ENCODE measurements at regions not wholly inside any gene's neighbourhood (a gene's known extent, or its start where the extent isn't known, plus 50 kb on each side); places are given as distances from the start of the nearest gene placed in this dataset.

- Histone ChIP-seq H3K14ac (replicated peaks; ENCODE audit: low read depth, low read length) (no peak overlapping the region), H4K20me1 (ENCODE audit: insufficient read depth, low read length) (no peaks in the 10 kb centered on the region), H3K56ac (ENCODE audit: extremely low read depth, insufficient read depth, low read length) (no peak overlapping the region), H3K23ac (ENCODE audit: low read depth, low read length) (no peak overlapping the region), H3K27ac (ENCODE audit: insufficient read depth, low read length) (no peak overlapping the region), H3K36me3 (ENCODE audit: control insufficient read depth, insufficient read depth, low read length) (no peaks in the 10 kb centered on the region), H3K4me2 (ENCODE audit: low read depth, low read length) (no peak overlapping the region), H3K9me3 (ENCODE audit: control insufficient read depth, insufficient read depth, low read length) (no peaks in the 10 kb centered on the region), H2BK5ac (ENCODE audit: low read depth, low read length, poor library complexity, severe bottlenecking) (no peak overlapping the region), H4K8ac (ENCODE audit: low read depth in 2 of 2, low read length in 2 of 2) (no peak overlapping the region), H2BK15ac (ENCODE audit: low read depth, low read length) (no peak overlapping the region), H2AK5ac (ENCODE audit: low read depth, low read length) (no peak overlapping the region), H3K4me1 (ENCODE audit: control insufficient read depth, insufficient read depth, low read length) (no peaks in the 10 kb centered on the region), H3K27me3 (ENCODE audit: control insufficient read depth, insufficient read depth, low read length) (no peaks in the 10 kb centered on the region; the same call in 1 of the 2 replicates), H4K5ac (ENCODE audit: low read depth, low read length) (no peak overlapping the region), H3K9ac (ENCODE audit: low read depth, low read length) (no peak overlapping the region), H3K4ac (ENCODE audit: low read depth, low read length) (no peak overlapping the region), H3K9me1 (ENCODE audit: insufficient read depth, low read length) (no peaks in the 10 kb centered on the region), H3K79me1 (ENCODE audit: low read depth in 1 of 2, low read length in 2 of 2) (no peaks in the 10 kb centered on the region), H3K18ac (ENCODE audit: low read depth, low read length) (no peak overlapping the region), H4K91ac (ENCODE audit: insufficient read depth, low read depth, low read length) (no peak overlapping the region), H2AK9ac (replicated peaks; ENCODE audit: low read depth, low read length, poor library complexity) (no peak overlapping the region), H2BK20ac (ENCODE audit: low read depth, low read length) (no peak overlapping the region), H3K4me3 (ENCODE audit: insufficient read depth, low read depth, low read length) (no peak overlapping the region), H2AFZ (replicated peaks; ENCODE audit: low read length, poor library complexity) (no peak overlapping the region), H2BK120ac (ENCODE audit: low read depth, low read length) (no peak overlapping the region; the same call in 1 of the 2 replicates)
- TF ChIP-seq RFX5 (IDR thresholded peaks at IDR 0.05; ENCODE audit: low read depth, low read length) (no peak), CHD1 (IDR thresholded peaks at IDR 0.05; ENCODE audit: low read depth, low read length) (no peak), MAFK (IDR thresholded peaks at IDR 0.05; ENCODE audit: low read depth, low read length) (no peak), RCOR1 (IDR thresholded peaks at IDR 0.05; ENCODE audit: insufficient replicate concordance, low read length) (no peak), CTCF (conservative IDR thresholded peaks at IDR 0.05; ENCODE audit: low read depth, low read length) (no peak), BHLHE40 (IDR thresholded peaks at IDR 0.05; ENCODE audit: low read depth, low read length) (no peak), CEBPB (IDR thresholded peaks at IDR 0.05; ENCODE audit: low read depth, low read length) (no peak), SMC3 (IDR thresholded peaks at IDR 0.05; ENCODE audit: low read depth, low read length) (no peak), USF2 (IDR thresholded peaks at IDR 0.05; ENCODE audit: low read depth, low read length) (no peak), MXI1 (IDR thresholded peaks at IDR 0.05; ENCODE audit: borderline replicate concordance, low read depth, low read length) (no peak), RAD21 (IDR thresholded peaks at IDR 0.05; ENCODE audit: low read length) (no peak), POLR2A (IDR thresholded peaks at IDR 0.05; ENCODE audit: low read depth, low read length) (no peak), FOS (IDR thresholded peaks at IDR 0.05; ENCODE audit: low read depth, low read length) (no peak), MAZ (IDR thresholded peaks at IDR 0.05; ENCODE audit: borderline replicate concordance, low read depth, low read length) (no peak), ELK1 (IDR thresholded peaks at IDR 0.05; ENCODE audit: borderline replicate concordance, low read depth, low read length) (no peak)
- CTCF ChIA-PET: no interaction called here
- no TSS peak for BruUV-seq (replicated peaks)
- WGBS, 2 experiments (ENCODE audit: extremely low coverage in 2 of 2, insufficient read length in 1 of 2): 61% methylated on average over 3 of the region's 4 CpGs; no CpG with 5 or more reads in 1 of the 2 experiments
- ATAC-seq (ENCODE audit: low read depth) (no peak), DNase-seq (no peak)
- dilution Hi-C loops (cut with HindIII; ENCODE audit: low sequenced_read_pairs, unreplicated experiment) (no loop called here), intact Hi-C loops (cut with micrococcal nuclease) (no loop called here), in situ Hi-C loops (cut with MboI; ENCODE audit: low sequenced_read_pairs) (no loop called here)
- POLR2A ChIA-PET (ENCODE audit: unreplicated experiment): no interaction called here
Observed at GRCh38 chr12:18908191-18908590, 170.3 kb downstream of the CAPZA3 start.

Measured in IMR-90 (cell line).